SK-N-SH (cell line): ENCODE measurements at regions not wholly inside any gene's neighbourhood (a gene's known extent, or its start where the extent isn't known, plus 50 kb on each side); places are given as distances from the start of the nearest gene placed in this dataset.

Experiments used
- CTCF ChIA-PET: fragments of 300-600, 350-600 bp; formaldehyde crosslinking; extraction: SDS; loops from one replicate; lab custom pipeline; 2021; lab: Yijun Ruan, JAX
- POLR2A ChIA-PET: fragments of 350-600 bp; sonication (Branson Sonifier 250); formaldehyde crosslinking; extraction: SDS; loops from one replicate; lab custom pipeline; 2020; ENCODE audit warnings: antibody characterized with exemption, inconsistent platforms; lab: Yijun Ruan, JAX
- DNase-seq: peaks from one replicate; pipeline ENCODE4 v3.0.0; 2012
- H2AFZ ChIP-seq: fragments of 200-600 bp; sonication (generic); 2 replicates; pipeline ENCODE4 v1.8.1; 2016; ENCODE audit warnings: antibody characterized with exemption, mild to moderate bottlenecking, low read depth
- H3F3A ChIP-seq: fragments of 200-600 bp; sonication (generic); replicated peaks from 2 replicates; pipeline ENCODE3; 2016; ENCODE audit warnings: antibody characterized with exemption, mild to moderate bottlenecking; ENCODE audit not compliant: insufficient read depth
- H3K27ac ChIP-seq, 2 experiments: fragments of 200-500 bp in 1 of 2; fragments of 200-600 bp in 1 of 2; sonication (Bioruptor generic) in 1 of 2; sonication (generic), shearing (Covaris generic) in 1 of 2; 2 replicates each; pipeline versions ENCODE4 v1.5.1 to v1.6.1; 2014 to 2016; ENCODE audit warnings: low read depth in 2 of 2, inconsistent platforms in 1 of 2, low read length in 1 of 2, mild to moderate bottlenecking in 1 of 2, mixed read lengths in 1 of 2
- H3K27me3 ChIP-seq: fragments of 200-600 bp; sonication (generic), shearing (Covaris generic); 2 replicates; pipeline ENCODE4 v1.6.1; 2016; ENCODE audit warnings: mixed run types; ENCODE audit not compliant: insufficient read depth
- H3K36me3 ChIP-seq, 2 experiments: fragments of 200-500 bp in 1 of 2; fragments of 200-600 bp in 1 of 2; sonication (Bioruptor generic) in 1 of 2; sonication (generic) in 1 of 2; replicated peaks in 1 of 2; 2 replicates each; pipeline versions ENCODE3 to v1.5.1; 2014 to 2016; ENCODE audit warnings: low read length in 1 of 2, mild to moderate bottlenecking in 1 of 2; ENCODE audit not compliant: insufficient read depth in 2 of 2, control insufficient read depth in 1 of 2
- H3K4me1 ChIP-seq, 2 experiments: fragments of 200-500 bp in 1 of 2; fragments of 200-600 bp in 1 of 2; sonication (Bioruptor generic) in 1 of 2; sonication (generic), shearing (Covaris generic) in 1 of 2; 2 replicates each; pipeline versions ENCODE4 v1.5.1 to v1.6.1; 2014 to 2016; ENCODE audit warnings: low read depth in 1 of 2, low read length in 1 of 2, mixed run types in 1 of 2; ENCODE audit not compliant: insufficient read depth in 2 of 2, control insufficient read depth in 1 of 2
- H3K4me2 ChIP-seq: fragments of 200-600 bp; sonication (generic), shearing (Covaris generic); 2 replicates; pipeline ENCODE4 v1.6.1; 2017; ENCODE audit warnings: mixed run types
- H3K4me3 ChIP-seq, 2 experiments: fragments of 200-500 bp in 1 of 2; fragments of 200-600 bp in 1 of 2; sonication (Bioruptor generic) in 1 of 2; sonication (generic), shearing (Covaris generic) in 1 of 2; 2 replicates each; pipeline versions ENCODE4 v1.5.1 to v1.8.1; 2014 to 2016; ENCODE audit warnings: low read depth in 2 of 2, inconsistent platforms in 1 of 2, low read length in 1 of 2, mild to moderate bottlenecking in 1 of 2, mixed read lengths in 1 of 2, moderate library complexity in 1 of 2
- H3K79me2 ChIP-seq: fragments of 200-600 bp; sonication (generic); 2 replicates; pipeline ENCODE4 v1.8.1; 2017; ENCODE audit warnings: mild to moderate bottlenecking; ENCODE audit not compliant: insufficient read depth
- H3K9ac ChIP-seq: fragments of 200-600 bp; sonication (generic); 2 replicates; pipeline ENCODE4 v1.6.1; 2017; ENCODE audit warnings: mixed run types
- H3K9me2 ChIP-seq: fragments of 200-600 bp; sonication (generic); 2 replicates; pipeline ENCODE4 v1.6.1; 2017; ENCODE audit warnings: mixed run types
- H3K9me3 ChIP-seq: fragments of 200-600 bp; sonication (generic); 2 replicates; pipeline ENCODE4 v1.6.1; 2017; ENCODE audit warnings: mixed run types, mild to moderate bottlenecking, moderate library complexity
- H4K20me1 ChIP-seq: fragments of 200-600 bp; sonication (generic); 2 replicates; pipeline ENCODE4 v1.6.1; 2017; ENCODE audit warnings: mild to moderate bottlenecking, mixed run types; ENCODE audit not compliant: insufficient read depth
- ELF1 ChIP-seq: IDR thresholded peaks from 2 replicates; pipeline ENCODE4 v1.4.0; 2012
- EP300 ChIP-seq, 2 experiments: IDR thresholded peaks; 2 replicates each; pipeline versions ENCODE4 v1.4.0 to v1.6.1; 2012; ENCODE audit warnings: borderline replicate concordance in 1 of 2, low read depth in 1 of 2, low read length in 1 of 2
- FOXM1 ChIP-seq: IDR thresholded peaks from 2 replicates; pipeline ENCODE4 v1.4.0; 2012; ENCODE audit warnings: low read depth, mild to moderate bottlenecking
- GATA2 ChIP-seq: sonication (generic); formaldehyde crosslinking; IDR thresholded peaks from 2 replicates; pipeline ENCODE4 v1.5.0; 2020; ENCODE audit warnings: mild to moderate bottlenecking, missing genetic modification reagents
- JUND ChIP-seq: IDR thresholded peaks from 2 replicates; pipeline ENCODE4 v1.4.0; 2012
- MEF2A ChIP-seq: IDR thresholded peaks from 2 replicates; pipeline ENCODE4 v1.4.0; 2012; ENCODE audit warnings: low read depth, borderline replicate concordance
- RAD21 ChIP-seq: IDR thresholded peaks from 2 replicates; pipeline ENCODE4 v1.6.1; 2012; ENCODE audit warnings: mild to moderate bottlenecking, low read length
- SMC3 ChIP-seq: IDR thresholded peaks from 2 replicates; pipeline ENCODE4 v1.6.1; 2012; ENCODE audit warnings: low read depth, low read length, improper control_type of control experiment
- TAF1 ChIP-seq: IDR thresholded peaks from 2 replicates; pipeline ENCODE4 v1.6.1; 2012; ENCODE audit warnings: low read depth, mild to moderate bottlenecking, low read length, moderate library complexity, borderline replicate concordance
- TCF12 ChIP-seq: IDR thresholded peaks from 2 replicates; pipeline ENCODE4 v1.4.0; 2012
- WGBS: methylation state at CpG from one replicate; pipeline ENCODE4 v1.1.6; 2017; ENCODE audit warnings: low lambda C conversion rate; 5-methylcytosine and 5-hydroxymethylcytosine counted together
- TF ChIP-seq, protein P1 (sequence below): fragments of 150-350 bp; IDR thresholded peaks from 2 replicates; pipeline ENCODE4 v1.6.1; 2016; ENCODE audit warnings: mild to moderate bottlenecking, low read depth, low read length
- TF ChIP-seq, protein P2 (sequence below): fragments of 200-600 bp; sonication (generic); IDR thresholded peaks from 2 replicates; pipeline ENCODE4 v1.6.1; 2017; ENCODE audit warnings: antibody characterized with exemption, mild to moderate bottlenecking, moderate library complexity

DNA sequence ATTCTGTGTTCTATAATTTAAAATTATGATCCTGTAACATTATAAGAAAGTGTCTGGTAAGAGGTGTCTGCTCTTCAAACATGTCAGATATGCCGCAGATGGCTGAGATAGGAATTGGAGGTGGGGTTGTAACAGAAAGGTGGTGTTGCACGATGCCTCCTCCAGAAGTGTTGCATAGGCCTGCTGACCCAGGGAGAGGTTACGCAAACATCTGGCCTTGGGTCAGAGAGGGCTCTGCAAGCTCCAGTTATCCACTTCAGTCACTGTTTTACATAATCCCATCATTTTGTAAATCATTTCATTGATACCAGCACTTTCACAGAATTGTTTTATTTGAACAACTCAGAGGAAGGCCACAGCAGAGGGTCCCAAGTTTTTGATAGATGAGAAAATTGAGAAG is 256.5 kb downstream of the OSR1 start:
- Histone ChIP-seq H3K9ac (no peak overlapping the region), H3F3A (no peaks in the 10 kb centered on the region), H4K20me1 (no peaks in the 10 kb centered on the region), H3K79me2 (no peaks in the 10 kb centered on the region), H3K4me2 (no peak overlapping the region), H3K27me3 (no peaks in the 10 kb centered on the region), H3K9me2 (no peaks in the 10 kb centered on the region), H3K4me3 (no peak overlapping the region), H3K4me1 (no peaks in the 10 kb centered on the region), H3K27ac (no peak overlapping the region), H2AFZ (no peak overlapping the region), H3K36me3 (no peaks in the 10 kb centered on the region), H3K9me3 (no peaks in the 10 kb centered on the region)
- DNase-seq = no peak
- CTCF ChIA-PET = no interaction called here
- TF ChIP-seq FOXM1 (no peak), SMC3 (no peak), ELF1 (no peak), EP300 (IDR thresholded peaks at IDR 0.05; ENCODE audit: borderline replicate concordance in 1 of 2, low read depth in 1 of 2, low read length in 1 of 2) (no peak), MEF2A (no peak), GATA2 (CRISPR knock-in tag) (no peak), RAD21 (no peak), TAF1 (no peak)
- TF ChIP-seq, protein P1, sequence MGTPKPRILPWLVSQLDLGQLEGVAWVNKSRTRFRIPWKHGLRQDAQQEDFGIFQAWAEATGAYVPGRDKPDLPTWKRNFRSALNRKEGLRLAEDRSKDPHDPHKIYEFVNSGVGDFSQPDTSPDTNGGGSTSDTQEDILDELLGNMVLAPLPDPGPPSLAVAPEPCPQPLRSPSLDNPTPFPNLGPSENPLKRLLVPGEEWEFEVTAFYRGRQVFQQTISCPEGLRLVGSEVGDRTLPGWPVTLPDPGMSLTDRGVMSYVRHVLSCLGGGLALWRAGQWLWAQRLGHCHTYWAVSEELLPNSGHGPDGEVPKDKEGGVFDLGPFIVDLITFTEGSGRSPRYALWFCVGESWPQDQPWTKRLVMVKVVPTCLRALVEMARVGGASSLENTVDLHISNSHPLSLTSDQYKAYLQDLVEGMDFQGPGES = no peak
- TF ChIP-seq, protein P2, sequence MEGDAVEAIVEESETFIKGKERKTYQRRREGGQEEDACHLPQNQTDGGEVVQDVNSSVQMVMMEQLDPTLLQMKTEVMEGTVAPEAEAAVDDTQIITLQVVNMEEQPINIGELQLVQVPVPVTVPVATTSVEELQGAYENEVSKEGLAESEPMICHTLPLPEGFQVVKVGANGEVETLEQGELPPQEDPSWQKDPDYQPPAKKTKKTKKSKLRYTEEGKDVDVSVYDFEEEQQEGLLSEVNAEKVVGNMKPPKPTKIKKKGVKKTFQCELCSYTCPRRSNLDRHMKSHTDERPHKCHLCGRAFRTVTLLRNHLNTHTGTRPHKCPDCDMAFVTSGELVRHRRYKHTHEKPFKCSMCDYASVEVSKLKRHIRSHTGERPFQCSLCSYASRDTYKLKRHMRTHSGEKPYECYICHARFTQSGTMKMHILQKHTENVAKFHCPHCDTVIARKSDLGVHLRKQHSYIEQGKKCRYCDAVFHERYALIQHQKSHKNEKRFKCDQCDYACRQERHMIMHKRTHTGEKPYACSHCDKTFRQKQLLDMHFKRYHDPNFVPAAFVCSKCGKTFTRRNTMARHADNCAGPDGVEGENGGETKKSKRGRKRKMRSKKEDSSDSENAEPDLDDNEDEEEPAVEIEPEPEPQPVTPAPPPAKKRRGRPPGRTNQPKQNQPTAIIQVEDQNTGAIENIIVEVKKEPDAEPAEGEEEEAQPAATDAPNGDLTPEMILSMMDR = no peak
- WGBS = 68% methylated on average over 3 of the region's 3 CpGs
- POLR2A ChIA-PET = no interaction called here

DNA sequence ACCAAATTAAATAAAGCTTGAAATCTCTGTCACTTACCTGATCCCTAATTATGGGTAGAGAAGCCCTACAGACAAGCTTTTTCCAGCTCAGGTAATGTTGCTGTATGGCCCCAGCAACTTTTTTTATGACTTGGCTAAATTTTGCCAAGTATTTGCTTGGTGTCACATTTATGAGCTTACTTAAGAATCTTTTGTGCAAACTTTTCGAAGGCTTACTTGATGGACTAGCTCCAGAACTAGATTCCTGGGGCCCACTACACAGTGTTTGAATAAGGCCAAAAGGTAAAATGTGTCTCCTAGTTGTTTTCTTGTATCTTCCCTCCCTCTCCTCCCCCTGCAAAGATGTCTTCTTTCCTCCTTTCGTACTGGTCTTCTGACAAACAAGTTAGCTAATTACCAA is 257.9 kb downstream of the OSR1 start:
- Histone ChIP-seq H3K4me3 (no peak overlapping the region), H3K27ac (no peak overlapping the region), H3K36me3 (no peaks in the 10 kb centered on the region), H3K4me2 (no peak overlapping the region)
- ChIA-PET CTCF (no interaction called here), POLR2A (no interaction called here)
- TF ChIP-seq TCF12 (no peak), MEF2A (no peak), JUND (no peak), SMC3 (no peak)
- TF ChIP-seq, protein P2 = no peak
- TF ChIP-seq, all 33 proteins: peak for 0
- Histone ChIP-seq H3K79me2 (no peaks in the 10 kb centered on the region), H3F3A (no peaks in the 10 kb centered on the region), H3K4me1 (no peaks in the 10 kb centered on the region), H3K9me3 (no peaks in the 10 kb centered on the region), H4K20me1 (no peaks in the 10 kb centered on the region), H3K9me2 (no peaks in the 10 kb centered on the region), H2AFZ (no peak overlapping the region), H3K9ac (no peak overlapping the region), H3K27me3 (no peaks in the 10 kb centered on the region)
- 82% methylated on average over 2 of the region's 2 CpGs for WGBS
- DNase-seq = no peak
